IMR-90 (cell line): ENCODE measurements at regions not wholly inside any gene's neighbourhood (a gene's known extent, or its start where the extent isn't known, plus 50 kb on each side); places are given as distances from the start of the nearest gene placed in this dataset.

Experiments used
- ATAC-seq: fragments of 200-7000 bp; cut with Tn5 transposase; 2 replicates; pipeline ENCODE4 v1.9.1; 2020; ENCODE audit warnings: low read depth, mild to moderate bottlenecking, moderate library complexity
- BruUV-seq: library from RNA; stranded (reverse); fragments of 400-500 nt; replicated peaks from 2 replicates; lab custom pipeline; 2021; lab: Mats Ljungman, UMichigan
- CTCF ChIA-PET: fragments of 300-600 bp; formaldehyde crosslinking; extraction: SDS; loops from one replicate; lab custom pipeline; 2021; ENCODE audit warnings: antibody characterized with exemption; lab: Yijun Ruan, JAX
- POLR2A ChIA-PET: fragments of 300-600 bp; sonication (Branson Sonifier 250); formaldehyde crosslinking; loops from one replicate; lab custom pipeline; 2022; ENCODE audit warnings: antibody characterized with exemption; ENCODE audit not compliant: unreplicated experiment; lab: Charles Lee
- DNase-seq: peaks from one replicate; pipeline ENCODE4 v3.0.0; 2013
- H2AFZ ChIP-seq: replicated peaks from 2 replicates; pipeline ENCODE3; 2013; ENCODE audit warnings: low read length, mild to moderate bottlenecking; ENCODE audit not compliant: poor library complexity
- H2AK5ac ChIP-seq: 2 replicates; pipeline ENCODE4 v1.6.1; 2013; ENCODE audit warnings: low read depth, low read length, inconsistent platforms
- H2AK9ac ChIP-seq: replicated peaks from 2 replicates; pipeline ENCODE3; 2013; ENCODE audit warnings: mild to moderate bottlenecking, low read depth, low read length, moderate library complexity; ENCODE audit not compliant: poor library complexity
- H2BK120ac ChIP-seq: 2 replicates; pipeline ENCODE4 v1.6.1; 2013; ENCODE audit warnings: low read depth, low read length, inconsistent platforms
- H2BK15ac ChIP-seq: 3 replicates; pipeline ENCODE4 v1.6.1; 2013; ENCODE audit warnings: low read depth, low read length, inconsistent platforms
- H2BK20ac ChIP-seq: 2 replicates; pipeline ENCODE4 v1.6.1; 2013; ENCODE audit warnings: low read depth, mild to moderate bottlenecking, inconsistent platforms, low read length, moderate library complexity
- H2BK5ac ChIP-seq: 2 replicates; pipeline ENCODE4 v1.6.1; 2013; ENCODE audit warnings: mild to moderate bottlenecking, low read depth, low read length, inconsistent platforms; ENCODE audit not compliant: poor library complexity, severe bottlenecking
- H3K14ac ChIP-seq: replicated peaks from 2 replicates; pipeline ENCODE4 v1.6.1; 2013; ENCODE audit warnings: low read depth, low read length, inconsistent platforms
- H3K18ac ChIP-seq: 2 replicates; pipeline ENCODE4 v1.6.1; 2013; ENCODE audit warnings: low read depth, low read length, control low read depth
- H3K23ac ChIP-seq: 2 replicates; pipeline ENCODE4 v1.6.1; 2013; ENCODE audit warnings: low read depth, low read length, inconsistent platforms
- H3K27ac ChIP-seq: 2 replicates; pipeline ENCODE4 v1.5.1; 2013; ENCODE audit warnings: mild to moderate bottlenecking, control low read depth, low read length; ENCODE audit not compliant: insufficient read depth
- H3K27me3 ChIP-seq: 2 replicates; pipeline ENCODE4 v1.6.1; 2013; ENCODE audit warnings: low read length; ENCODE audit not compliant: control insufficient read depth, insufficient read depth
- H3K36me3 ChIP-seq: 2 replicates; pipeline ENCODE4 v1.6.1; 2013; ENCODE audit warnings: low read length, mixed read lengths; ENCODE audit not compliant: control insufficient read depth, insufficient read depth
- H3K4ac ChIP-seq: 2 replicates; pipeline ENCODE4 v1.6.1; 2013; ENCODE audit warnings: low read depth, low read length, inconsistent platforms
- H3K4me1 ChIP-seq: 2 replicates; pipeline ENCODE4 v1.6.1; 2013; ENCODE audit warnings: low read length, mixed read lengths; ENCODE audit not compliant: control insufficient read depth, insufficient read depth
- H3K4me2 ChIP-seq: 2 replicates; pipeline ENCODE4 v1.6.1; 2013; ENCODE audit warnings: low read depth, mild to moderate bottlenecking, control low read depth, low read length, moderate library complexity
- H3K4me3 ChIP-seq: 2 replicates; pipeline ENCODE4 v1.5.1; 2013; ENCODE audit warnings: low read depth, mild to moderate bottlenecking, control low read depth, low read length, moderate library complexity; ENCODE audit not compliant: insufficient read depth
- H3K56ac ChIP-seq: 2 replicates; pipeline ENCODE4 v1.6.1; 2013; ENCODE audit warnings: low read length, inconsistent platforms; ENCODE audit not compliant: insufficient read depth; ENCODE audit errors: extremely low read depth
- H3K79me1 ChIP-seq, 2 experiments: 2 replicates each; pipeline ENCODE4 v1.6.1; 2013; ENCODE audit warnings: low read length in 2 of 2, inconsistent platforms in 1 of 2, low read depth in 1 of 2
- H3K9ac ChIP-seq: 2 replicates; pipeline ENCODE4 v1.6.1; 2013; ENCODE audit warnings: low read depth, low read length, control low read depth
- H3K9me1 ChIP-seq: 2 replicates; pipeline ENCODE4 v1.6.1; 2013; ENCODE audit warnings: low read length, inconsistent platforms; ENCODE audit not compliant: insufficient read depth
- H3K9me3 ChIP-seq: 2 replicates; pipeline ENCODE4 v1.6.1; 2013; ENCODE audit warnings: low read length; ENCODE audit not compliant: control insufficient read depth, insufficient read depth
- H4K20me1 ChIP-seq: 2 replicates; pipeline ENCODE4 v1.6.1; 2013; ENCODE audit warnings: low read length, inconsistent platforms; ENCODE audit not compliant: insufficient read depth
- H4K5ac ChIP-seq: 2 replicates; pipeline ENCODE4 v1.6.1; 2013; ENCODE audit warnings: mild to moderate bottlenecking, low read depth, low read length, control low read depth
- H4K8ac ChIP-seq, 2 experiments: 2 replicates each; pipeline ENCODE4 v1.6.1; 2013; ENCODE audit warnings: low read depth in 2 of 2, low read length in 2 of 2, control low read depth in 1 of 2, inconsistent platforms in 1 of 2
- H4K91ac ChIP-seq: 2 replicates; pipeline ENCODE4 v1.6.1; 2013; ENCODE audit warnings: low read depth, low read length, inconsistent platforms; ENCODE audit not compliant: insufficient read depth
- CHD1 ChIP-seq: IDR thresholded peaks from 2 replicates; pipeline ENCODE4 v1.6.1; 2012; ENCODE audit warnings: low read depth, low read length, improper control_type of control experiment
- FOS ChIP-seq: fragments of 150-350 bp; IDR thresholded peaks from 2 replicates; pipeline ENCODE4 v1.6.1; 2016; ENCODE audit warnings: low read depth, low read length
- MAZ ChIP-seq: IDR thresholded peaks from 2 replicates; pipeline ENCODE4 v1.6.1; 2012; ENCODE audit warnings: low read depth, mild to moderate bottlenecking, low read length, improper control_type of control experiment, moderate library complexity, borderline replicate concordance
- POLR2A ChIP-seq: IDR thresholded peaks from 2 replicates; pipeline ENCODE4 v1.6.1; 2012; ENCODE audit warnings: mild to moderate bottlenecking, low read depth, low read length
- RCOR1 ChIP-seq: IDR thresholded peaks from 2 replicates; pipeline ENCODE4 v1.6.1; 2012; ENCODE audit warnings: mild to moderate bottlenecking, low read length, improper control_type of control experiment; ENCODE audit not compliant: insufficient replicate concordance
- USF2 ChIP-seq: fragments of 150-350 bp; IDR thresholded peaks from 2 replicates; pipeline ENCODE4 v1.6.1; 2017; ENCODE audit warnings: mild to moderate bottlenecking, antibody characterized with exemption, low read length, low read depth
- WGBS, 2 experiments: methylation state at CpG; one replicate each; pipeline versions ENCODE4 v1.1.5 to v1.1.7; 2013; ENCODE audit warnings: missing lambda C conversion rate in 2 of 2; ENCODE audit not compliant: insufficient read length in 1 of 2; ENCODE audit errors: extremely low coverage in 2 of 2; 5-methylcytosine and 5-hydroxymethylcytosine counted together
- dilution Hi-C: fragments of 300-500 bp; cut with HindIII; formaldehyde crosslinking; loops from one replicate; pipeline ENCODE4 v1.14.3; 2018; ENCODE audit warnings: low sequenced_read_pairs; ENCODE audit not compliant: unreplicated experiment
- in situ Hi-C: fragments of 300-500 bp; cut with MboI; formaldehyde crosslinking; loops from 3 replicates; pipeline ENCODE4 v1.14.3; 2019; ENCODE audit warnings: low sequenced_read_pairs, inconsistent platforms, mixed read lengths
- intact Hi-C: fragments of 100-400 bp; cut with micrococcal nuclease; formaldehyde crosslinking; loops from 2 replicates; pipeline ENCODE4 v1.10.0; 2022

DNA sequence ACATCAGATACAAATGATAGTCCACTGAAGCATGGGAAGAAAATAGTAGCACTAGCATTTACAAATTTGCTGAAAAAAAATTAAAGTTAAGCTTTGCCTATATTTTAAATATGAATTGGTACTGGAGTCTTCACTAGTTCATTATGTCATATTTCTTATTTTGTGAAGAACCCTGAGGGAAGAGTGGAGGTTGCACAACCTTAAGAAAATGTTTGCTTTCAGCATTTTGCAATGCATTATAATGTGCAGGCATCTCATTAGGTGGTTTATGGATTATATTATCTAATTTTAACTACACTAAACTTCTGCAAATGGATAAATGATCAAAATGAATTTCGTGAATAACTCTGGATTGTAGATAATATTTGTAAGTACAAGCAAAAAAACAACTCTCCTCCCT, 390.8 kb upstream of the HS3ST5 start:
- ChIA-PET CTCF (no interaction called here), POLR2A (no interaction called here)
- H3K56ac ChIP-seq, result no peak overlapping the region
- no peaks in the 10 kb centered on the region for H4K20me1 ChIP-seq
- dilution Hi-C loops (no loop called here), intact Hi-C loops (no loop called here), in situ Hi-C loops (no loop called here)
- ATAC-seq (no peak), DNase-seq (no peak)
- no peak overlapping the region for H3K18ac ChIP-seq
- no peak overlapping the region for H2AFZ ChIP-seq
- no peak overlapping the region for H3K27ac ChIP-seq
- H3K9ac ChIP-seq, result no peak overlapping the region
- H3K4me1 ChIP-seq, result no peaks in the 10 kb centered on the region
- no peak overlapping the region for H2AK9ac ChIP-seq
- H3K14ac ChIP-seq, result no peak overlapping the region
- H3K4me3 ChIP-seq, result no peak overlapping the region
- no CpG with 5 or more reads among the region's 1 CpG for WGBS, 2 experiments
- TF ChIP-seq MAZ, result no peak
- no peak for TF ChIP-seq USF2
- no peak for TF ChIP-seq RCOR1
- TF ChIP-seq CHD1, result no peak
- no peak for TF ChIP-seq POLR2A
- no peak for TF ChIP-seq FOS
- no peak overlapping the region for H3K23ac ChIP-seq
- no peak overlapping the region for H4K8ac ChIP-seq
- H3K36me3 ChIP-seq, result no peaks in the 10 kb centered on the region
- H2BK5ac ChIP-seq, result no peak overlapping the region
- no peak overlapping the region for H2BK20ac ChIP-seq
- no peaks in the 10 kb centered on the region for H3K79me1 ChIP-seq
- no peak overlapping the region for H4K5ac ChIP-seq
- no peaks in the 10 kb centered on the region for H3K9me3 ChIP-seq
- H2AK5ac ChIP-seq, result no peak overlapping the region
- H3K4ac ChIP-seq, result no peak overlapping the region
- H3K9me1 ChIP-seq, result no peaks in the 10 kb centered on the region
- no peak overlapping the region for H2BK15ac ChIP-seq
- no peaks in the 10 kb centered on the region for H3K27me3 ChIP-seq
- H4K91ac ChIP-seq, result no peak overlapping the region
- H2BK120ac ChIP-seq, result no peak overlapping the region
- BruUV-seq, result no TSS peak
- H3K4me2 ChIP-seq, result no peak overlapping the region
